A673 (cell line): ENCODE measurements at regions not wholly inside any gene's neighbourhood (a gene's known extent, or its start where the extent isn't known, plus 50 kb on each side); places are given as distances from the start of the nearest gene placed in this dataset.

Experiments used
- BruUV-seq: library from RNA; stranded (reverse); fragments of 400-500 nt; replicated peaks from 2 replicates; lab custom pipeline; 2021; lab: Mats Ljungman, UMichigan
- CTCF ChIA-PET: fragments of 300-600 bp; sonication (Branson Sonifier 250); formaldehyde crosslinking; loops from one replicate; lab custom pipeline; 2022; ENCODE audit warnings: antibody characterized with exemption; lab: Charles Lee
- POLR2A ChIA-PET: fragments of 300-600 bp; sonication (Branson Sonifier 250); formaldehyde crosslinking; loops from one replicate; lab custom pipeline; 2022; ENCODE audit warnings: antibody characterized with exemption; ENCODE audit not compliant: low non-redundant PET; lab: Charles Lee
- DNase-seq: peaks from one replicate; pipeline ENCODE4 v3.0.0-alpha.2; 2015; ENCODE audit warnings: low spot score
- H3K27ac ChIP-seq: fragments of 200-600 bp; sonication (generic); 2 replicates; pipeline ENCODE4 v1.5.1; 2016; ENCODE audit warnings: mixed run types, low read depth, mild to moderate bottlenecking, mixed read lengths, antibody characterized with exemption, low read length; ENCODE audit not compliant: poor library complexity, severe bottlenecking
- H3K27me3 ChIP-seq: fragments of 200-600 bp; sonication (generic); replicated peaks from 2 replicates; pipeline ENCODE4 v1.6.1; 2017; ENCODE audit warnings: mixed run types, low read depth, mild to moderate bottlenecking, mixed read lengths, antibody characterized with exemption, low read length; ENCODE audit not compliant: insufficient read depth, poor library complexity
- H3K36me3 ChIP-seq: fragments of 200-600 bp; sonication (generic); 2 replicates; pipeline ENCODE4 v1.6.1; 2016; ENCODE audit warnings: mixed run types, mild to moderate bottlenecking, mixed read lengths, antibody characterized with exemption, low read length; ENCODE audit not compliant: insufficient read depth, poor library complexity, severe bottlenecking
- H3K4me1 ChIP-seq: fragments of 200-600 bp; sonication (generic); 2 replicates; pipeline ENCODE4 v1.6.1; 2017; ENCODE audit warnings: mixed run types, mild to moderate bottlenecking, mixed read lengths, antibody characterized with exemption, low read length; ENCODE audit not compliant: insufficient read depth, poor library complexity, severe bottlenecking
- H3K4me3 ChIP-seq: fragments of 200-600 bp; sonication (generic); 2 replicates; pipeline ENCODE4 v1.5.1; 2016; ENCODE audit warnings: low read depth, mixed run types, mild to moderate bottlenecking, mixed read lengths, low read length; ENCODE audit not compliant: poor library complexity, severe bottlenecking
- H3K9me3 ChIP-seq: fragments of 200-600 bp; sonication (generic); 2 replicates; pipeline ENCODE4 v1.6.1; 2016; ENCODE audit warnings: mixed run types, low read depth, mild to moderate bottlenecking, mixed read lengths, antibody characterized with exemption, low read length; ENCODE audit not compliant: poor library complexity, severe bottlenecking
- CTCF ChIP-seq: fragments of 300-800, 200-600 bp; sonication (generic); conservative IDR thresholded peaks from 2 replicates; pipeline ENCODE4 v1.5.1; 2017; ENCODE audit warnings: low read depth, mild to moderate bottlenecking, antibody characterized with exemption, low read length, moderate library complexity, mixed read lengths
- EZH2 ChIP-seq: fragments of 200-600 bp; sonication (generic); IDR thresholded peaks from 2 replicates; pipeline ENCODE4 v1.6.1; 2017; ENCODE audit warnings: borderline replicate concordance, low read depth, mild to moderate bottlenecking, mixed read lengths, antibody characterized with exemption, low read length; ENCODE audit not compliant: poor library complexity, severe bottlenecking
- intact Hi-C: fragments of 100-400 bp; cut with micrococcal nuclease; formaldehyde crosslinking; loops from one replicate; pipeline ENCODE4 v1.10.0; 2022; ENCODE audit not compliant: unreplicated experiment

GRCh38 chr13:63497601-63498000, 2082.0 kb upstream of the PCDH20 start:
- no peaks in the 10 kb centered on the region for H3K4me1 ChIP-seq
- H3K36me3 ChIP-seq, result no peaks in the 10 kb centered on the region
- CTCF ChIA-PET, result no interaction called here
- no TSS peak for BruUV-seq
- no peak overlapping the region for H3K27ac ChIP-seq
- TF ChIP-seq CTCF (no peak), EZH2 (no peak)
- H3K9me3 ChIP-seq, result no peaks in the 10 kb centered on the region
- POLR2A ChIA-PET, result no interaction called here
- H3K27me3 ChIP-seq, result no peaks in the 10 kb centered on the region
- intact Hi-C loops, result no loop called here
- no peak overlapping the region for H3K4me3 ChIP-seq
- DNase-seq, result no peak

DNA sequence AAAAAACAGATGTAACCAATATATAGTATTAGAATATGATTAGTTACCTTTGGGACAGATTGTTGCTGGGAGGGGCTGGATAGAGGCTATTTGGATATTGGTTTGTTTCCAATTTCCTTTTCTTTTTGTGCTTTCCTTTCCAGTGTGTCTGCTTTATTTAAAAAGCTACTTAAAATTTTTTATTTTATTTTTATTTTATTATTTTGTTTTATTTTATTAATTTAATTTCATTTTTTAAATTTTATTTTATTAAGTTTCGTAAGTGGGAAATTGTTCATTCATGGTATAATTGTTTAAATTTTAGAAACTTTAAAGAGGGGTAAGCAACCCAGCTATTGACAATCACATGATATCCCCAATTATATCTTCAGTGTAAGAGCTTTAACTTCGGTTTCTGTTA, 2077.0 kb upstream of the PCDH20 start:
- H3K4me3 ChIP-seq, result no peak overlapping the region
- no peaks in the 10 kb centered on the region for H3K27me3 ChIP-seq
- intact Hi-C loops, result no loop called here
- no peak for DNase-seq
- TF ChIP-seq CTCF (no peak), EZH2 (no peak)
- H3K9me3 ChIP-seq, result no peaks in the 10 kb centered on the region
- POLR2A ChIA-PET, result no interaction called here
- no peaks in the 10 kb centered on the region for H3K36me3 ChIP-seq
- CTCF ChIA-PET, result no interaction called here
- H3K4me1 ChIP-seq, result no peaks in the 10 kb centered on the region
- H3K27ac ChIP-seq, result no peak overlapping the region
- no TSS peak for BruUV-seq

- intact Hi-C loops, result no loop called here
Measured at GRCh38 chr13:63490149-63490548, 2074.5 kb upstream of the PCDH20 start.

More at GRCh38 chr13:63490149-63490548, 2074.5 kb upstream of the PCDH20 start:
- Histone ChIP-seq H3K4me3 (no peak overlapping the region), H3K27ac (no peak overlapping the region), H3K9me3 (no peaks in the 10 kb centered on the region), H3K36me3 (no peaks in the 10 kb centered on the region), H3K27me3 (no peaks in the 10 kb centered on the region), H3K4me1 (no peaks in the 10 kb centered on the region)
- ChIA-PET CTCF (no interaction called here), POLR2A (no interaction called here)
- DNase-seq, result no peak
- TF ChIP-seq EZH2 (no peak), CTCF (no peak)
- no TSS peak for BruUV-seq
